ENCODE measurements at regions not wholly inside any gene's neighbourhood (a gene's known extent, or its start where the extent isn't known, plus 50 kb on each side); places are given as distances from the start of the nearest gene placed in this dataset.

DNA sequence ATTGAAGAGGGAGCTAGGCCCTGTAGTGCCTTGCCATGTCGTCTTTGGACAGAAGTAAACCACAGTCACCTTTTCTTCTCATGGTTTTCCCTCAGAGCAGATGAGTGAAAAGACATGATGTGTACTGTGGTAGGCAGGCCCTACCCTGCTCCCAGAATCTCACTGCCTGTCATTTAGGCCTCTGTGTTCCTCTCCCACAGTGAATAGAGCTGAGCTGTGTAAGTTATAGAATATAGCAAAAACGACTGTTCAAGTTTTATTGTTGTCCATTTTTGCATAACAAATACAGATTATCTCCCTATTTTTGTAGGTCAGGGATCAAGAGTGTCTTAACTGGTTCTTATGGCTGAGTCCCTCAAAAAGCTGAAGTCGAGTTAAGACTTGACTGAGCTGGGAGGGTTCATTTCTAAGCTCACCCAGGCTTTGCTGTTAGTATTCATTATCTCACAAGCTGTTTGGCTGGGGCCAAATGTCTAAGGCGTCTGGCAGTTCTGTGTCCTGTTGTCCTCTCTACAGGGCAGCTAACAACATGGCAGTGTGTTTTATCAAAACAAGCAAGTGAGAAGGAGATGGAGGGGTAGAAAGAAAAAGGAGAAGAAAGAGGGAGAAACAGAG lies 780.9 kb upstream of the POM121L12 start:
- FAIRE-seq (peak; percentile 89), DNase-seq (ENCODE audit: insufficient read length, low spot score) (no peak)
- TF ChIP-seq, protein P1, sequence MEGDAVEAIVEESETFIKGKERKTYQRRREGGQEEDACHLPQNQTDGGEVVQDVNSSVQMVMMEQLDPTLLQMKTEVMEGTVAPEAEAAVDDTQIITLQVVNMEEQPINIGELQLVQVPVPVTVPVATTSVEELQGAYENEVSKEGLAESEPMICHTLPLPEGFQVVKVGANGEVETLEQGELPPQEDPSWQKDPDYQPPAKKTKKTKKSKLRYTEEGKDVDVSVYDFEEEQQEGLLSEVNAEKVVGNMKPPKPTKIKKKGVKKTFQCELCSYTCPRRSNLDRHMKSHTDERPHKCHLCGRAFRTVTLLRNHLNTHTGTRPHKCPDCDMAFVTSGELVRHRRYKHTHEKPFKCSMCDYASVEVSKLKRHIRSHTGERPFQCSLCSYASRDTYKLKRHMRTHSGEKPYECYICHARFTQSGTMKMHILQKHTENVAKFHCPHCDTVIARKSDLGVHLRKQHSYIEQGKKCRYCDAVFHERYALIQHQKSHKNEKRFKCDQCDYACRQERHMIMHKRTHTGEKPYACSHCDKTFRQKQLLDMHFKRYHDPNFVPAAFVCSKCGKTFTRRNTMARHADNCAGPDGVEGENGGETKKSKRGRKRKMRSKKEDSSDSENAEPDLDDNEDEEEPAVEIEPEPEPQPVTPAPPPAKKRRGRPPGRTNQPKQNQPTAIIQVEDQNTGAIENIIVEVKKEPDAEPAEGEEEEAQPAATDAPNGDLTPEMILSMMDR (IDR thresholded peaks at IDR 0.05; ENCODE audit: insufficient read depth, missing control alignments), result no peak

DNA sequence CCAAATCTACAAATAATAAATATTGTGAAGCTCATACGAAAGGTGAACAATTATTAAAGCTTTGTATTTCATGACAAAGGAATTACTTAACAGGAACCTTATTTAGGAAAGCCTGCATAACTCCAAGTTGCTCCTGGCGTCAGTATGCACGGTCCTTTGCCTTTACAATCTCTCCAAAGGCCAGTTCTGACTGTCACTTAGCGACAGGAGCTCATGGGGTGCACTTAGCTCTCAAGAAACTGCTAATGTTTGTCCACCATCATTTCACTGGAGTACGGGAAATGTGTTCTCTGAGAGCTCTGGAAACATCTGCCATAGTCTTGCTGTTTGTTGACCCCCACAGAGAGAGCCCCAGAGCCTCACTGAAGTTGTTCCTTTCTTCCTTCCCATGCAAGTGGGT lies 781.5 kb upstream of the POM121L12 start:
- TF ChIP-seq, protein P1 (IDR thresholded peaks at IDR 0.05; ENCODE audit: insufficient read depth, missing control alignments), result no peak
- FAIRE-seq, result no peak
- no peak for DNase-seq (ENCODE audit: insufficient read length, low spot score)

GRCh38 chr7:52249741-52250140 lies 785.7 kb upstream of the POM121L12 start:
- DNase-seq (ENCODE audit: insufficient read length, low spot score) (no peak), FAIRE-seq (no peak)
- TF ChIP-seq, protein P1 (IDR thresholded peaks at IDR 0.05; ENCODE audit: insufficient read depth, missing control alignments), result no peak

DNA sequence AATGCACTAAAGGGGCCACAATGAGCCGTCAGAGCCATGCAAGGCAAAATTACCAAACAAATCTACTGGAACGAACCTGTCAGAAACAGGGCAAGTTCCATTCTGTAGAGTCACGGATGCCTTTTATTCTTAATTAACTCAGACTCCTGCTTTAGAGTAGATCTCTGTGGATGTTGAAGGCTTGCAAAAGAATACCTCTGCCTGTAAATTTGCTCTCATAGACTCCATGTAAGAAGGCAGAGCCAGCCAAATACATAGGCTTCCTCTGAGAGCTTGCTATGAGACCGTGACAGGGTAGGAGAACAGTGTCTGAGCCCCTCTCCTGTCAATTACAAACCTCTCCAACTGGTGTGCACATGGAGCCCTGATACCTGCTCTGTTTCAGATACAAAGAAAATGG lies 787.9 kb upstream of the POM121L12 start:
- TF ChIP-seq, protein P1 (IDR thresholded peaks at IDR 0.05; ENCODE audit: insufficient read depth, missing control alignments), result no peak
- DNase-seq (ENCODE audit: insufficient read length, low spot score) (no peak), FAIRE-seq (no peak)

DNA sequence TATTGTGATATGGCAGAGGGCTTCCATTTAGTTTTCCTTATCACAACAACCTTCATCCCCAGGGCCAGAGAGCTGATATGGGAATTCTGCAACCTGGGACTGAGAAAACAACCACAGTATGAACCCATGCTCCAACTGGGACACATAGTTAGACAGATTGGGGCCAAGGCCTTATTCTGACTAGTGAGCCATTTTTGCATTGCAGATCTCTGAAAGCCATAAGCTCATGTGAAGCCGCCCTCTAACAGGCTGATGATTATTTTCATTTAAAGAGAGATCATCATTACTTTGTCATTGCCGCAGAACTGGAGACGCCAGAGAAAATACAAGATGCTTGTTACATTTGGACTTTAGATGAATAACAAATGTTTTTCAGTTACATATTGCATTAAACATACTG lies 791.7 kb upstream of the POM121L12 start:
- DNase-seq (ENCODE audit: insufficient read length, low spot score) (no peak), FAIRE-seq (no peak)
- TF ChIP-seq, protein P1 (IDR thresholded peaks at IDR 0.05; ENCODE audit: insufficient read depth, missing control alignments), result no peak

DNA sequence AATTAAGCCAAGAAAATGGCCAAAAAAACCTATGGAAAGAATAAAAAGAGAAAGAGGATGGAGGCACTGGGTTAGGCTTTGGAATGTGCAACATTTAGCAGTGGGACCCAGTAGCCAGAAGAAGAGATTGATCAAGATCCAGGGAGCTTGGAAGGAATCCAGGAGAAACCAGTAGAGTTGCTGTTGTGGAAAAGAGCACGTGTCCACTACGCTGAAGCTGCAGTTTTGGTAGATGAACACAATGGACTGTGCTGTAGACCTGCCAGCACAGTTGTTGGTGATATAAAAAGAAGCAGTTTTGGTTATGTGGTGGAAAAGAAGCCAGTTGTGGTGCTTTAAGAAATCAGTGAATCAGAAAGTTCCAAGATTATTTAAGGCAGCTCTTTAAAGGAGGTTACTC lies 802.2 kb upstream of the POM121L12 start:
- DNase-seq (ENCODE audit: insufficient read length, low spot score), result no peak
- no peak for FAIRE-seq
- TF ChIP-seq, protein P1 (IDR thresholded peaks at IDR 0.05; ENCODE audit: insufficient read depth, missing control alignments), result no peak

DNA sequence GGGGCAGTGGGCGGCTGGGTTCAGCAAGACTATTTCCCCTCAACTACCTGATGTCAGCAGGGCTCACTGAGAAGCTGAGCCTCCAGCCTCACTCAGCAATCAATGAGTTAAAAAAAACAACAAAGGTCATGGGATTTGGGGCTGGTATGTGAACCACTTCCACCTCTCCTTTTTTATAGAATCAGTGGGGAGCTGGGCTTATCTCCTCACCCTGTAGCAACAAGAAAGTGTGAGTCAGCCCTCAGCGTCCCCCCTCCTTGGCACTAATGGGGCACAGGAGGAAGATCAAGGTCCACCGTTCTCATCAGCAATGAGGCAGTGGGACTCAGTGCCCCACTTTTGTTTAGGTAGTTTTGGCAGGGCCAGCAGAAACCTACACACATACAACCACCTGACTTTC lies 823.5 kb upstream of the POM121L12 start:
- FAIRE-seq (no peak), DNase-seq (ENCODE audit: insufficient read length, low spot score) (no peak)
- TF ChIP-seq, protein P1 (IDR thresholded peaks at IDR 0.05; ENCODE audit: insufficient read depth, missing control alignments), result no peak

Measured in D721Med (cell line).